Neural progenitor cell (in vitro differentiated cells): ENCODE measurements at regions not wholly inside any gene's neighbourhood (a gene's known extent, or its start where the extent isn't known, plus 50 kb on each side); places are given as distances from the start of the nearest gene placed in this dataset.

ENCODE experiments used
- DNase-seq: peaks from one replicate; pipeline ENCODE4 v3.0.0-alpha.2; 2016; ENCODE audit warnings: low spot score
- H2AFZ ChIP-seq: fragments of 200-600 bp; sonication (generic); replicated peaks from 2 replicates; pipeline ENCODE4 v1.6.1; 2016; ENCODE audit warnings: antibody characterized with exemption
- H3F3A ChIP-seq: fragments of 200-600 bp; sonication (generic); 2 replicates; pipeline ENCODE4 v1.6.1; 2016; ENCODE audit warnings: antibody characterized with exemption, low read depth
- H3K27ac ChIP-seq: fragments of 200-600 bp; sonication (generic); 2 replicates; pipeline ENCODE4 v1.5.1; 2016; ENCODE audit warnings: mild to moderate bottlenecking
- H3K27me3 ChIP-seq: fragments of 200-600 bp; sonication (generic); 2 replicates; pipeline ENCODE4 v1.6.1; 2016; ENCODE audit warnings: mild to moderate bottlenecking, moderate library complexity
- H3K36me3 ChIP-seq: fragments of 200-600 bp; sonication (generic); 2 replicates; pipeline ENCODE4 v1.5.1; 2016
- H3K4me1 ChIP-seq: fragments of 200-600 bp; sonication (generic); 2 replicates; pipeline ENCODE4 v1.6.1; 2016; ENCODE audit warnings: mixed run types
- H3K4me2 ChIP-seq: fragments of 200-600 bp; sonication (generic); 2 replicates; pipeline ENCODE4 v1.6.1; 2016
- H3K4me3 ChIP-seq: fragments of 200-600 bp; sonication (generic); 2 replicates; pipeline ENCODE4 v1.5.1; 2016
- H3K79me2 ChIP-seq: fragments of 200-600 bp; sonication (generic); 2 replicates; pipeline ENCODE4 v1.6.1; 2016; ENCODE audit warnings: low read depth
- H3K9ac ChIP-seq: fragments of 200-600 bp; sonication (generic); 2 replicates; pipeline ENCODE4 v1.6.1; 2016
- H3K9me3 ChIP-seq: fragments of 200-600 bp; sonication (generic); 2 replicates; pipeline ENCODE4 v1.5.1; 2016; ENCODE audit warnings: low read depth
- H4K20me1 ChIP-seq: fragments of 200-600 bp; sonication (generic); 2 replicates; pipeline ENCODE4 v1.6.1; 2016; ENCODE audit warnings: low read depth
- H3K27ac Mint-ChIP-seq: 3 replicates; pipeline ENCODE4 v1.8.0; 2021; ENCODE audit warnings: mixed read lengths
- H3K27me3 Mint-ChIP-seq: 2 replicates; pipeline ENCODE4 v1.8.0; 2022; ENCODE audit warnings: low read depth, mild to moderate bottlenecking, inconsistent platforms, moderate library complexity, mixed read lengths; ENCODE audit not compliant: insufficient read depth
- H3K36me3 Mint-ChIP-seq: 3 replicates; pipeline ENCODE4 v1.8.0; 2021; ENCODE audit warnings: mixed read lengths
- H3K4me1 Mint-ChIP-seq: 3 replicates; pipeline ENCODE4 v1.8.0; 2021; ENCODE audit warnings: mixed read lengths
- H3K4me3 Mint-ChIP-seq: 3 replicates; pipeline ENCODE4 v1.8.0; 2021; ENCODE audit warnings: mild to moderate bottlenecking, moderate library complexity, mixed read lengths
- H3K9me3 Mint-ChIP-seq: 3 replicates; pipeline ENCODE4 v1.8.0; 2020; ENCODE audit warnings: mixed read lengths
- CTCF ChIP-seq: fragments of 200-600 bp; sonication (generic); IDR thresholded peaks from 2 replicates; pipeline ENCODE4 v1.5.1; 2017; ENCODE audit warnings: antibody characterized with exemption, mild to moderate bottlenecking
- EZH2 ChIP-seq: fragments of 200-600 bp; sonication (generic); IDR thresholded peaks from 2 replicates; pipeline ENCODE4 v1.6.1; 2017; ENCODE audit warnings: antibody characterized with exemption, mild to moderate bottlenecking, moderate library complexity
- EZH2phosphoT487 ChIP-seq: fragments of 200-600 bp; sonication (generic); IDR thresholded peaks from 2 replicates; pipeline ENCODE4 v1.6.1; 2017; ENCODE audit warnings: antibody characterized with exemption

DNA sequence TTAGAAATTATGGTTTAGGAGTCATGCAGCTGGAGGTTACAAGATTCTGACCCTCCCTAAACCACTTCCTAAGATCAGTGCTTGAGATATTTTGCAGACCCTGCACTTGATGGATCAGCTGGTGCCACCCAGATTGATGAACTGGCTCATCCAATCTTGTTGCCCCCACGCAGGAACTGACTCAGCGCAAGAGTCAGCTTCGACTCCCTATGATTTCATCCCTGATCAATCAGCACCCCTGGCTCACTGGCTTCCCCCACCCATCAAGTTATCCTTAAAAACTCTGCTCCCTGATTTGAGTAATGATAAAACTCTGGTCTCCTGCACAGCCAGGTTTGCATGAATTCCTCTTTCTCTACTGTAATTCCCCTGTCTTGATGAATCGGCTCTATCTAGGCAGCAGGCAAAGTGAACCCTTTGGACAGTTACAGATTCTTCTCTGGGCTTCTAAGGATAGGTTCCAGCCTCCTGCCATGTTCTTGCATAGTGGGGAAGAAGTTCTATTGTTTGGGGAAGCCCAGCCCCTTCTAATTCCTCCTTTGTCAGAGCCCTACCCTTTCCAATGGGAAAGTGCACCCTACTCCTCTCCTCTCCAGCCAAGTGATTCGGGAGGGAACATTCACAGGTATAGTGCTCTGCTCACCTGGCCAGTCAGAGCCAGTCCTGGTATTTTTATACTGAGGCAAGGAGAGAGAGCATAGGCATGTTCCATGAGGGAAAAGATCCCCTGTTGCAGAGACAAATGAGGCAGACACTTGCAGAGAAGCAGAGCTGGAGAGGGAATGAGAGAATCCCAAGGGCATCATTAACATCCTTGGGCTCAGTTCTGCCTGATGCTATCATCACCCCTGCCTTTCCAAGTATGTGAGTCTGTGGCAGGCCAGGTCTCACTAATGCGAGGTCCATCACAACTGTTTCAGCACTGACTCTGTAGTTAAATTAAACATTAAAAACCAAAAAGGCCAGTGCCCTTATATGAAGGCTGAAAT, 224.4 kb upstream of the GALNT17 start:
- Histone ChIP-seq H3K4me1 (peaks cover 12% of the 10 kb centered on the region), H3K27ac (no peak overlapping the region), H3K27me3 (no peaks in the 10 kb centered on the region), H2AFZ (peak overlapping the region; percentile 69), H3F3A (peaks cover 6% of the 10 kb centered on the region), H3K9ac (no peak overlapping the region), H3K4me3 (no peak overlapping the region), H3K79me2 (no peaks in the 10 kb centered on the region), H4K20me1 (no peaks in the 10 kb centered on the region), H3K4me2 (peak overlapping the region; percentile 13), H3K9me3 (no peaks in the 10 kb centered on the region), H3K36me3 (no peaks in the 10 kb centered on the region)
- Mint-ChIP-seq H3K27me3 (peaks cover 8% of the 10 kb centered on the region), H3K9me3 (peaks cover 11% of the 10 kb centered on the region), H3K4me3 (no peak overlapping the region), H3K27ac (no peak overlapping the region), H3K4me1 (peaks cover 8% of the 10 kb centered on the region), H3K36me3 (peaks cover 3% of the 10 kb centered on the region)
- TF ChIP-seq EZH2phosphoT487 (no peak), CTCF (no peak), EZH2 (no peak)
- peak; percentile 36 for DNase-seq

GRCh38 chr7:70913924-70914323, 218.0 kb upstream of the GALNT17 start:
- DNase-seq: no peak
- Histone ChIP-seq H3K79me2 (no peaks in the 10 kb centered on the region), H3K9me3 (no peaks in the 10 kb centered on the region), H3K4me2 (no peak overlapping the region), H4K20me1 (no peaks in the 10 kb centered on the region), H3K27me3 (no peaks in the 10 kb centered on the region), H3F3A (no peaks in the 10 kb centered on the region), H2AFZ (no peak overlapping the region), H3K36me3 (no peaks in the 10 kb centered on the region), H3K4me3 (no peak overlapping the region), H3K9ac (no peak overlapping the region), H3K4me1 (no peaks in the 10 kb centered on the region), H3K27ac (no peak overlapping the region)
- H3K9me3 Mint-ChIP-seq: no peaks in the 10 kb centered on the region
- H3K4me1 Mint-ChIP-seq: no peaks in the 10 kb centered on the region
- TF ChIP-seq EZH2phosphoT487: no peak
- no peak overlapping the region for H3K4me3 Mint-ChIP-seq
- H3K36me3 Mint-ChIP-seq: no peaks in the 10 kb centered on the region
- peaks cover 6% of the 10 kb centered on the region for H3K27me3 Mint-ChIP-seq
- no peak overlapping the region for H3K27ac Mint-ChIP-seq

- no peaks in the 10 kb centered on the region for H4K20me1 ChIP-seq
- Mint-ChIP-seq H3K4me1 (no peaks in the 10 kb centered on the region), H3K27me3 (peaks cover 6% of the 10 kb centered on the region), H3K4me3 (no peak overlapping the region), H3K36me3 (no peaks in the 10 kb centered on the region), H3K9me3 (no peaks in the 10 kb centered on the region), H3K27ac (no peak overlapping the region)
- H2AFZ ChIP-seq: no peak overlapping the region
- no peaks in the 10 kb centered on the region for H3K79me2 ChIP-seq
- no peaks in the 10 kb centered on the region for H3K4me1 ChIP-seq
- H3K9ac ChIP-seq: no peak overlapping the region
- H3K9me3 ChIP-seq: no peaks in the 10 kb centered on the region
- H3K27me3 ChIP-seq: no peaks in the 10 kb centered on the region
- no peaks in the 10 kb centered on the region for H3F3A ChIP-seq
- no peak overlapping the region for H3K4me3 ChIP-seq
- DNase-seq: no peak
- no peaks in the 10 kb centered on the region for H3K36me3 ChIP-seq
- TF ChIP-seq CTCF (no peak), EZH2phosphoT487 (no peak), EZH2 (no peak)
- no peak overlapping the region for H3K27ac ChIP-seq
- no peak overlapping the region for H3K4me2 ChIP-seq
Observed at GRCh38 chr7:70915067-70915466, 216.9 kb upstream of the GALNT17 start.

DNA sequence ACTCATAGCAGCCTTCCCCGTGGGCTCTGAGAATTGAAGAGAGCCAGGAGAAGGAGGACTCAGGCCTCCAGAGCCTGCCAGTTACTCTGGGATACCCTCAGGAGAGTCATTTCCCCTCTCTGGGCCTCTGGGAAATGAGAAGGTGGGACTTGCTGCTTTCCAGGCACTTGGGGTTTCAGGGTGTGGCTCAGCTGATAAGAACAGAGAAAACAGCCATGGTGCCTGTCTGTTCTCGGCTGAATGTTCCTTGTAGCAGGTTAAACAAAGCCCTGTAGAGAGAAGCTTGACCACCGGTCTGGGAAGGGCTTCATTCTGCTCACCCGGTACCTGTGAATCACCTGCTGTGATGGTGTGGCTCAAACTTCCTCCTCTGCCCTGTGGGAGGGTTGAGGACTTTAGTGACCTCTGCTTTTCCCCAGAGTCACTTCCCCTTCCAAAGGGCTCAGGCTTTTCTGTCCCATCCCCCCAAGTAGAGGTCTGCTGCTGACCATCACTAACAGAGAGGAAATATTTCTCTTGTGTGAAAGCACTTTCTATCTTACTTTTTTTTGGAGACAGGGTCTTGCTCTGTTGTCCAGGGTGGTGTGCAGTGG, 212.4 kb upstream of the GALNT17 start:
- peak overlapping the region; percentile 96 for H2AFZ ChIP-seq
- H3K4me1 ChIP-seq: peaks cover 11% of the 10 kb centered on the region
- peaks cover 13% of the 10 kb centered on the region for H3F3A ChIP-seq
- Mint-ChIP-seq H3K4me3 (no peak overlapping the region), H3K27ac (no peak overlapping the region), H3K4me1 (peaks cover 9% of the 10 kb centered on the region), H3K9me3 (no peaks in the 10 kb centered on the region), H3K36me3 (no peaks in the 10 kb centered on the region), H3K27me3 (peaks cover 8% of the 10 kb centered on the region)
- H3K27me3 ChIP-seq: no peaks in the 10 kb centered on the region
- H3K27ac ChIP-seq: no peak overlapping the region
- H3K4me3 ChIP-seq: no peak overlapping the region
- no peaks in the 10 kb centered on the region for H4K20me1 ChIP-seq
- no peaks in the 10 kb centered on the region for H3K36me3 ChIP-seq
- H3K9me3 ChIP-seq: no peaks in the 10 kb centered on the region
- DNase-seq: no peak
- no peaks in the 10 kb centered on the region for H3K79me2 ChIP-seq
- TF ChIP-seq EZH2 (no peak), EZH2phosphoT487 (no peak), CTCF (no peak)
- H3K9ac ChIP-seq: no peak overlapping the region
- no peak overlapping the region for H3K4me2 ChIP-seq
